ENCODE measurements at regions not wholly inside any gene's neighbourhood (a gene's known extent, or its start where the extent isn't known, plus 50 kb on each side); places are given as distances from the start of the nearest gene placed in this dataset.

GRCh38 chr1:103326595-103326994 lies 198.9 kb upstream of the RNPC3 start:
- Histone ChIP-seq H3K4me1 (ENCODE audit: insufficient read depth) (no peaks in the 10 kb centered on the region), H3K27ac (no peak overlapping the region), H3K36me3 (no peaks in the 10 kb centered on the region), H3K27me3 (no peaks in the 10 kb centered on the region), H3K9me3 (no peaks in the 10 kb centered on the region), H3K4me3 (no peak overlapping the region)
- TF ChIP-seq CTCF (IDR thresholded peaks at IDR 0.05) = no peak
- TF ChIP-seq EP300 (IDR thresholded peaks at IDR 0.05) = no peak
- no peak for TF ChIP-seq POLR2A (IDR thresholded peaks at IDR 0.05)
- DNase-seq = no peak
- intact Hi-C loops (cut with DNase I) = no loop called here

- intact Hi-C loops (cut with DNase I) = no loop called here
- no peak for DNase-seq
- TF ChIP-seq EP300 (IDR thresholded peaks at IDR 0.05) = no peak
- TF ChIP-seq CTCF (IDR thresholded peaks at IDR 0.05) = no peak
- TF ChIP-seq POLR2A (IDR thresholded peaks at IDR 0.05) = no peak
These were observed 201.5 kb upstream of the COL11A1 start for GRCh38 chr1:103309786-103310185.

GRCh38 chr1:103307751-103308150 lies 199.4 kb upstream of the COL11A1 start:
- Histone ChIP-seq H3K4me3 (no peak overlapping the region), H3K27me3 (no peaks in the 10 kb centered on the region), H3K27ac (no peak overlapping the region), H3K4me1 (ENCODE audit: insufficient read depth) (no peaks in the 10 kb centered on the region), H3K36me3 (no peaks in the 10 kb centered on the region), H3K9me3 (no peaks in the 10 kb centered on the region)
- TF ChIP-seq POLR2A (IDR thresholded peaks at IDR 0.05) = no peak
- no peak for TF ChIP-seq EP300 (IDR thresholded peaks at IDR 0.05)
- no peak for TF ChIP-seq CTCF (IDR thresholded peaks at IDR 0.05)
- DNase-seq = no peak
- intact Hi-C loops (cut with DNase I) = no loop called here
- WGBS, 3 donors = 65 to 72% (median 65%) methylated on average over 2 of the region's 2 CpGs

More at GRCh38 chr1:103309786-103310185, 201.5 kb upstream of the COL11A1 start:
- WGBS, 3 donors = 92 to 98% (median 95%) methylated on average over 1 of the region's 1 CpG
- no peak overlapping the region for H3K4me3 ChIP-seq
- no peaks in the 10 kb centered on the region for H3K27me3 ChIP-seq
- no peaks in the 10 kb centered on the region for H3K4me1 ChIP-seq (ENCODE audit: insufficient read depth)
- no peaks in the 10 kb centered on the region for H3K9me3 ChIP-seq
- no peaks in the 10 kb centered on the region for H3K36me3 ChIP-seq
- H3K27ac ChIP-seq = no peak overlapping the region

GRCh38 chr1:103283841-103284669 lies 175.7 kb upstream of the COL11A1 start:
- intact Hi-C loops (cut with DNase I) = no loop called here
- Histone ChIP-seq H3K27ac (no peak overlapping the region), H3K4me3 (no peak overlapping the region)

More at GRCh38 chr1:103283841-103284669, 175.7 kb upstream of the COL11A1 start:
- Histone ChIP-seq H3K27me3 (no peaks in the 10 kb centered on the region), H3K36me3 (no peaks in the 10 kb centered on the region), H3K4me1 (ENCODE audit: insufficient read depth) (no peaks in the 10 kb centered on the region), H3K9me3 (no peaks in the 10 kb centered on the region)
- no peak for DNase-seq
- no peak for TF ChIP-seq EP300 (IDR thresholded peaks at IDR 0.05)
- no peak for TF ChIP-seq POLR2A (IDR thresholded peaks at IDR 0.05)
- no peak for TF ChIP-seq CTCF (IDR thresholded peaks at IDR 0.05)
